Muscle of arm (tissue), 1 donor: ENCODE measurements at regions not wholly inside any gene's neighbourhood (a gene's known extent, or its start where the extent isn't known, plus 50 kb on each side); places are given as distances from the start of the nearest gene placed in this dataset.

ENCODE experiments used
- DNase-seq: peaks from one replicate; pipeline ENCODE4 v3.0.0-alpha.2; 2013

DNA sequence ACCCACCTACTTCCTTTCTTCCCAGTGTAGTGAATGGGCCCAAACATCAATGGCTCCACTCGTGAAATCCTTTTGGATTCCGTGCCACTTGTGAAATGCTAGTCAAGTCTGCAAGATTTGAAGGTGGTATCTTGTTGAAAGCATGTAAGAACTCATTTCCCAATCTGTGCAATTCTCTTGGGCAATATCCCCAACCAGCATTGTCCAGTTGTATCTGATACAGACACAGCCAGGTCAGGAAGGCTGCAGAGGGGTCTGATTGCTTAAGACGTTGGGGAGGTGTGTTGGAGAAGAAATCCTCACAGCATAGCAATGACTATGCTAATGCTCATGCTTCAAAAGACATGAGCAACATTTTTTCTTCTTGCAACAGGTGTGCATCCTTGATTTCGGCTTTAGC is 164.8 kb downstream of the VEGFC start:
- no peak for DNase-seq

DNA sequence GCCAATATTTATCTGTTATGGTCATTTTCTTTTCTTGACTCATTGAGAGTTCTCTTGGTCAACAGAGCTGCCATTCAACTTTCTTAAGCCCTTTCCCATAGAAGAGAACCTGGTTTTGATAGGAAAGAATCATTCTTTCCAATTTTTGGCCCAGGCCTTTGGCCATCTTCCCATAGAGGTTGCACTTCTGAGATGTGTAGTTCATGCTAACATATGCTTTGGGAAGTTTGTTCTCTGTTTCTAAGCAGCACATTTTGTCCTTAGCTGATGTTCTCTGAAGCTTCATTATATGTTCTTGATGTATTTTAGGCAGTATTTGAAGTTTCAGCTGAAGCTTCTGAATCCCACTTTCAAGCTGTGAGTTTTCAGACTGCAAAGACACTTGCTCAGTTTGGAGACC is 161.1 kb downstream of the VEGFC start:
- DNase-seq, result no peak
